Breast epithelium (tissue), 4 donors: ENCODE measurements at regions not wholly inside any gene's neighbourhood (a gene's known extent, or its start where the extent isn't known, plus 50 kb on each side); places are given as distances from the start of the nearest gene placed in this dataset.

Experiments
- DNase-seq, 2 donors: peaks; one replicate each; pipeline ENCODE4 v3.0.0-alpha.2; 2019; ENCODE audit warnings: low spot score in 2 of 2
- H3K27ac ChIP-seq, 2 donors: fragments of 200-600 bp; sonication (generic) in 1 of 2; one replicate each; pipeline ENCODE4 v1.5.1; 2016 to 2019; ENCODE audit warnings: mild to moderate bottlenecking in 1 of 2
- H3K27me3 ChIP-seq, 2 donors: fragments of 200-600 bp; sonication (generic) in 1 of 2; one replicate each; pipeline versions ENCODE4 v1.5.1 to v1.6.0; 2017 to 2019; ENCODE audit warnings: control low read depth in 1 of 2, mild to moderate bottlenecking in 1 of 2
- H3K36me3 ChIP-seq: fragments of 200-600 bp; one replicate; pipeline ENCODE4 v1.5.1; 2019
- H3K4me1 ChIP-seq, 2 donors: fragments of 200-600 bp; sonication (generic); one replicate each; pipeline ENCODE4 v1.5.1; 2016 to 2019; ENCODE audit warnings: control low read depth in 1 of 2
- H3K4me3 ChIP-seq, 3 donors: fragments of 200-600 bp; sonication (generic); 1 replicate in 2 of 3; 2 replicates in 1 of 3; pipeline ENCODE4 v1.5.1; 2016 to 2019; ENCODE audit warnings: mild to moderate bottlenecking in 3 of 3, moderate library complexity in 2 of 3
- H3K9me3 ChIP-seq, 2 donors: fragments of 200-600 bp; sonication (generic) in 1 of 2; one replicate each; pipeline ENCODE4 v1.5.1; 2016 to 2019; ENCODE audit warnings: control low read depth in 1 of 2
- CTCF ChIP-seq, 3 donors: fragments of 450-650 bp; IDR thresholded peaks; one replicate each; pipeline ENCODE4 v1.5.1; 2016 to 2017; ENCODE audit warnings: antibody characterized with exemption in 3 of 3, mild to moderate bottlenecking in 3 of 3, moderate library complexity in 3 of 3
- POLR2A ChIP-seq: fragments of 450-650 bp; IDR thresholded peaks from one replicate; pipeline ENCODE4 v1.6.1; 2016; ENCODE audit warnings: antibody characterized with exemption, mild to moderate bottlenecking, moderate library complexity
- POLR2AphosphoS5 ChIP-seq, 3 donors: sonication (generic); formaldehyde crosslinking; IDR thresholded peaks; one replicate each; pipeline ENCODE4 v1.6.1; 2017; ENCODE audit warnings: antibody characterized with exemption in 3 of 3
- intact Hi-C: fragments of 100-400 bp; cut with DNase I; formaldehyde crosslinking; loops from one replicate; pipeline ENCODE4 v1.15.1; 2023; ENCODE audit warnings: low total_unique reads

GRCh38 chrX:10906866-10907265 is 204.3 kb upstream of the HCCS start:
- intact Hi-C loops, result no loop called here

GRCh38 chrX:10922159-10922558 is 189.0 kb upstream of the HCCS start:
- no peak for TF ChIP-seq CTCF (IDR thresholded peaks at IDR 0.05)
- TF ChIP-seq POLR2AphosphoS5 (IDR thresholded peaks at IDR 0.05), result no peak
- TF ChIP-seq POLR2A, result no peak
- DNase-seq, result no peak
- no peaks in the 10 kb centered on the region for H3K9me3 ChIP-seq
- intact Hi-C loops, result no loop called here
- no peaks in the 10 kb centered on the region for H3K36me3 ChIP-seq
- no peak overlapping the region for H3K4me3 ChIP-seq
- H3K27me3 ChIP-seq, result peaks cover 0 to 15% of the 10 kb centered on the region in 2 donors
- no peak overlapping the region for H3K27ac ChIP-seq
- H3K4me1 ChIP-seq, result no peaks in the 10 kb centered on the region

More at GRCh38 chrX:10906866-10907265, 204.3 kb upstream of the HCCS start:
- Histone ChIP-seq H3K27ac (no peak overlapping the region), H3K27me3 (no peaks in the 10 kb centered on the region), H3K36me3 (no peaks in the 10 kb centered on the region), H3K4me1 (no peaks in the 10 kb centered on the region), H3K4me3 (no peak overlapping the region), H3K9me3 (peaks cover 0 to 10% of the 10 kb centered on the region in 2 donors)
- TF ChIP-seq POLR2A (no peak), POLR2AphosphoS5 (IDR thresholded peaks at IDR 0.05) (no peak), CTCF (IDR thresholded peaks at IDR 0.05) (no peak)
- DNase-seq, result no peak

GRCh38 chrX:10922835-10923234 is 188.3 kb upstream of the HCCS start:
- Histone ChIP-seq H3K4me1 (no peaks in the 10 kb centered on the region), H3K4me3 (no peak overlapping the region), H3K36me3 (no peaks in the 10 kb centered on the region), H3K27me3 (peaks cover 0 to 13% of the 10 kb centered on the region in 2 donors), H3K27ac (no peak overlapping the region), H3K9me3 (peaks cover 0 to 6% of the 10 kb centered on the region in 2 donors)
- TF ChIP-seq POLR2AphosphoS5 (IDR thresholded peaks at IDR 0.05), result no peak
- TF ChIP-seq POLR2A, result no peak
- no peak for TF ChIP-seq CTCF (IDR thresholded peaks at IDR 0.05)
- intact Hi-C loops, result no loop called here
- no peak for DNase-seq

- Histone ChIP-seq H3K36me3 (no peaks in the 10 kb centered on the region), H3K4me3 (no peak overlapping the region), H3K4me1 (no peaks in the 10 kb centered on the region), H3K27me3 (peaks cover 0 to 9% of the 10 kb centered on the region in 2 donors), H3K9me3 (peaks cover 0 to 12% of the 10 kb centered on the region in 2 donors), H3K27ac (no peak overlapping the region)
- intact Hi-C loops, result no loop called here
- no peak for DNase-seq
- TF ChIP-seq CTCF (IDR thresholded peaks at IDR 0.05) (no peak), POLR2A (no peak), POLR2AphosphoS5 (IDR thresholded peaks at IDR 0.05) (no peak)
Observed at GRCh38 chrX:10923466-10923865, 187.7 kb upstream of the HCCS start.

- no peak for DNase-seq
- H3K36me3 ChIP-seq, result no peaks in the 10 kb centered on the region
- TF ChIP-seq CTCF (IDR thresholded peaks at IDR 0.05), result no peak
- TF ChIP-seq POLR2AphosphoS5 (IDR thresholded peaks at IDR 0.05), result no peak
- no peak for TF ChIP-seq POLR2A
- peaks cover 0 to 17% of the 10 kb centered on the region in 2 donors for H3K9me3 ChIP-seq
- H3K4me3 ChIP-seq, result no peak overlapping the region
- intact Hi-C loops, result no loop called here
- peaks cover 0 to 8% of the 10 kb centered on the region in 2 donors for H3K27me3 ChIP-seq
- H3K27ac ChIP-seq, result no peak overlapping the region
- no peaks in the 10 kb centered on the region for H3K4me1 ChIP-seq
Observed at GRCh38 chrX:10926404-10926803, 184.7 kb upstream of the HCCS start.
